HCT116 (cell line): ENCODE measurements at regions not wholly inside any gene's neighbourhood (a gene's known extent, or its start where the extent isn't known, plus 50 kb on each side); places are given as distances from the start of the nearest gene placed in this dataset.

ENCODE experiments used
- CBX3 ChIP-seq: IDR thresholded peaks from 2 replicates; pipeline ENCODE4 v1.6.1; 2012; ENCODE audit warnings: low read depth
- CTCF ChIP-seq, 3 experiments: fragments of 200-600 bp in 1 of 3; sonication (generic) in 1 of 3; IDR thresholded peaks in 2 of 3; conservative IDR thresholded peaks in 1 of 3; 2 replicates each; pipeline ENCODE4 v1.5.1; 2012 to 2017; ENCODE audit warnings: low read depth in 2 of 3, low read length in 2 of 3, antibody characterized with exemption in 1 of 3, borderline replicate concordance in 1 of 3, control low read depth in 1 of 3, mild to moderate bottlenecking in 1 of 3, mixed read lengths in 1 of 3, mixed run types in 1 of 3, moderate library complexity in 1 of 3; ENCODE audit not compliant: insufficient read depth in 1 of 3
- EZH2 ChIP-seq: fragments of 200-600 bp; sonication (generic); IDR thresholded peaks from 2 replicates; pipeline ENCODE4 v1.6.1; 2017; ENCODE audit warnings: antibody characterized with exemption, mixed run types
- EZH2phosphoT487 ChIP-seq: fragments of 200-600 bp; IDR thresholded peaks from 2 replicates; pipeline ENCODE4 v1.6.1; 2018; ENCODE audit warnings: antibody characterized with exemption, borderline replicate concordance
- FOSL1 ChIP-seq: IDR thresholded peaks from 2 replicates; pipeline ENCODE4 v1.6.1; 2012; ENCODE audit warnings: low read depth
- JUND ChIP-seq: IDR thresholded peaks from 2 replicates; pipeline ENCODE4 v1.6.1; 2012
- POLR2AphosphoS5 ChIP-seq: IDR thresholded peaks from 2 replicates; pipeline ENCODE4 v1.6.1; 2011; ENCODE audit warnings: mild to moderate bottlenecking, low read depth, low read length, moderate library complexity
- TCF7L2 ChIP-seq: IDR thresholded peaks from 2 replicates; pipeline ENCODE4 v1.7.0; 2011; ENCODE audit warnings: borderline replicate concordance, inconsistent platforms; ENCODE audit not compliant: insufficient read depth, insufficient read length; ENCODE audit errors: extremely low read depth
- ZNF274 ChIP-seq: fragments of 200-500 bp; sonication (Bioruptor generic); IDR thresholded peaks from 2 replicates; pipeline ENCODE4 v1.6.1; 2014; ENCODE audit warnings: mild to moderate bottlenecking, low read depth, low read length, inconsistent platforms
- TF ChIP-seq, protein P1 (sequence below): IDR thresholded peaks from 2 replicates; pipeline ENCODE4 v1.6.1; 2011; ENCODE audit warnings: mild to moderate bottlenecking, low read length, moderate library complexity; ENCODE audit not compliant: insufficient replicate concordance; ENCODE audit errors: extremely low read depth

DNA sequence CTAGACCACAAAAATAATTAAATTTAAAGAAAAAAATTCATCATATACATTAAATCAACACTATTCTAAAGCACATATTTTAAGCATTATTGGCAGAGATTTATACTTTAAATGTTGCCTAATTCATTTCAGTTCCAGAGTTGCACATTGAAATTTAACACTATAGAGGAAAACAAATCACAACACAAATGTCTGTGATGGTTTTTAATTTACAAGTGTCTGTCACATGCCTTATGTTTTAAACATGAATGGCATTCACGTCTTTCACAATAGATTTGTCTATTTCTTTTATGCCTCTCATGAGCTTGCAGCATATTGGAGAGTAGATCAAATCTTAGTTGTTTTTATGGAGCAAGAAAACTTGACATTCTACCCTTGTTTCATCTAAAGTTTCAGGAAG lies 811.3 kb downstream of the NLGN4X start:
- no peak for TF ChIP-seq CBX3
- no peak for TF ChIP-seq ZNF274
- TF ChIP-seq JUND: no peak
- no peak for TF ChIP-seq CTCF (IDR thresholded peaks at IDR 0.05 in 2 of 3, conservative IDR thresholded peaks at IDR 0.05 in 1 of 3; ENCODE audit: borderline replicate concordance in 1 of 3, insufficient read depth in 1 of 3, low read depth in 2 of 3, low read length in 2 of 3)
- TF ChIP-seq FOSL1: no peak
- no peak for TF ChIP-seq TCF7L2
- no peak for TF ChIP-seq EZH2
- no peak for TF ChIP-seq POLR2AphosphoS5
- TF ChIP-seq EZH2phosphoT487: no peak
- TF ChIP-seq, protein P1, sequence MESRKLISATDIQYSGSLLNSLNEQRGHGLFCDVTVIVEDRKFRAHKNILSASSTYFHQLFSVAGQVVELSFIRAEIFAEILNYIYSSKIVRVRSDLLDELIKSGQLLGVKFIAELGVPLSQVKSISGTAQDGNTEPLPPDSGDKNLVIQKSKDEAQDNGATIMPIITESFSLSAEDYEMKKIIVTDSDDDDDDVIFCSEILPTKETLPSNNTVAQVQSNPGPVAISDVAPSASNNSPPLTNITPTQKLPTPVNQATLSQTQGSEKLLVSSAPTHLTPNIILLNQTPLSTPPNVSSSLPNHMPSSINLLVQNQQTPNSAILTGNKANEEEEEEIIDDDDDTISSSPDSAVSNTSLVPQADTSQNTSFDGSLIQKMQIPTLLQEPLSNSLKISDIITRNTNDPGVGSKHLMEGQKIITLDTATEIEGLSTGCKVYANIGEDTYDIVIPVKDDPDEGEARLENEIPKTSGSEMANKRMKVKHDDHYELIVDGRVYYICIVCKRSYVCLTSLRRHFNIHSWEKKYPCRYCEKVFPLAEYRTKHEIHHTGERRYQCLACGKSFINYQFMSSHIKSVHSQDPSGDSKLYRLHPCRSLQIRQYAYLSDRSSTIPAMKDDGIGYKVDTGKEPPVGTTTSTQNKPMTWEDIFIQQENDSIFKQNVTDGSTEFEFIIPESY: no peak
